ENCODE measurements at regions not wholly inside any gene's neighbourhood (a gene's known extent, or its start where the extent isn't known, plus 50 kb on each side); places are given as distances from the start of the nearest gene placed in this dataset.

DNA sequence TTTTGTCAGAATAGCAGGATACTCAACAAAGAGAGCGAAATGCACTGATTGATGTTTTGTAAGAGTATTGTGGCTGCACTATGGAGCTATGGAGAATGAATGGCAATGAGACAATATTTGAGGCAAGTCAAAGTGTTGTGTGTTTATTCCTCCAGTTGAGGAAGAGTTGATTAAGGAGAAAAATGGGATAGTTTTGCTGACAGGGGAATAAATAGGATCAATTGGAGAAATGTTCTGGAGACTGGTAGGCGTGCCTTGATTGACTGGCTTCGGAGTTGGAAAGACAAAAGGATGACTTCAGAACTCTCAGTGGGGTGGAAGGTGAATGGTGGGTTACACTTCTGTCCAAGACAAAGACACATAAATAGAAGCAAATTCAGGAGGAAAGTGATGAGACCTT lies 1254.9 kb upstream of the TMEM132C start:
- H3K9me2 ChIP-seq (ENCODE audit: insufficient read depth) = no peaks in the 10 kb centered on the region
- H4K20me1 ChIP-seq (ENCODE audit: insufficient read depth) = no peaks in the 10 kb centered on the region
- no peak overlapping the region for H3K4me2 ChIP-seq
- no peaks in the 10 kb centered on the region for H3F3A ChIP-seq (ENCODE audit: insufficient read depth, low read depth)
- H3K4me3 ChIP-seq = no peak overlapping the region
- H2AFZ ChIP-seq = no peak overlapping the region
- no peaks in the 10 kb centered on the region for H3K4me1 ChIP-seq (replicated peaks; ENCODE audit: insufficient read depth)
- ChIA-PET POLR2A (ENCODE audit: unreplicated experiment) (no interaction called here), CTCF (no interaction called here)
- no peak for TF ChIP-seq EZH2 (IDR thresholded peaks at IDR 0.05; ENCODE audit: low read depth)
- TF ChIP-seq, protein P1, sequence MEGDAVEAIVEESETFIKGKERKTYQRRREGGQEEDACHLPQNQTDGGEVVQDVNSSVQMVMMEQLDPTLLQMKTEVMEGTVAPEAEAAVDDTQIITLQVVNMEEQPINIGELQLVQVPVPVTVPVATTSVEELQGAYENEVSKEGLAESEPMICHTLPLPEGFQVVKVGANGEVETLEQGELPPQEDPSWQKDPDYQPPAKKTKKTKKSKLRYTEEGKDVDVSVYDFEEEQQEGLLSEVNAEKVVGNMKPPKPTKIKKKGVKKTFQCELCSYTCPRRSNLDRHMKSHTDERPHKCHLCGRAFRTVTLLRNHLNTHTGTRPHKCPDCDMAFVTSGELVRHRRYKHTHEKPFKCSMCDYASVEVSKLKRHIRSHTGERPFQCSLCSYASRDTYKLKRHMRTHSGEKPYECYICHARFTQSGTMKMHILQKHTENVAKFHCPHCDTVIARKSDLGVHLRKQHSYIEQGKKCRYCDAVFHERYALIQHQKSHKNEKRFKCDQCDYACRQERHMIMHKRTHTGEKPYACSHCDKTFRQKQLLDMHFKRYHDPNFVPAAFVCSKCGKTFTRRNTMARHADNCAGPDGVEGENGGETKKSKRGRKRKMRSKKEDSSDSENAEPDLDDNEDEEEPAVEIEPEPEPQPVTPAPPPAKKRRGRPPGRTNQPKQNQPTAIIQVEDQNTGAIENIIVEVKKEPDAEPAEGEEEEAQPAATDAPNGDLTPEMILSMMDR (conservative IDR thresholded peaks at IDR 0.05) = no peak
- intact Hi-C loops (cut with micrococcal nuclease; ENCODE audit: unreplicated experiment) = no loop called here
- no peaks in the 10 kb centered on the region for H3K36me3 ChIP-seq (ENCODE audit: low read depth)
- H3K9me3 ChIP-seq (ENCODE audit: insufficient read depth, low read depth) = no peaks in the 10 kb centered on the region
- no peak for DNase-seq
- H3K79me2 ChIP-seq (ENCODE audit: low read depth) = no peaks in the 10 kb centered on the region
- H3K27ac ChIP-seq = no peak overlapping the region
- H3K27me3 ChIP-seq (ENCODE audit: insufficient read depth, low read depth) = no peaks in the 10 kb centered on the region
- no TSS peak for BruUV-seq (replicated peaks)

DNA sequence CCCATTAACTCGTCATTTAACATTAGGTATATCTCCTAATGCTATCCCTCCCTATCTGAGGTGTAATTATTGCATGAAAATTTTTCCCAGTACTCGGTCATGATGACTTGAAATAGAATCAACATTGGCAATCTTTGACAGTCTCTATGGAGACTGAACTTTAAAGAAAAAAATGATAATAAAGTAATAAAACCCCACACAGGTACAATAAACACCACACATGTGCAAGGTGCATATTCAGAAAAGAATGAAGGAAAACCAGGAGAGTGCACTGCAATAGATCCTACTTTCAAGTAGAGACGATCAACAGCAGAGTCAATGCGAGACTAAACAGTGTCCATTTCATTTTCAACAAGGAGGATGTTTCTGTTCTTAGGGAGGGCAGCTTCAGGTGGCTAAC lies 1253.8 kb upstream of the TMEM132C start:
- BruUV-seq (replicated peaks) = no TSS peak
- CTCF ChIA-PET = no interaction called here
- H4K20me1 ChIP-seq (ENCODE audit: insufficient read depth) = no peaks in the 10 kb centered on the region

DNA sequence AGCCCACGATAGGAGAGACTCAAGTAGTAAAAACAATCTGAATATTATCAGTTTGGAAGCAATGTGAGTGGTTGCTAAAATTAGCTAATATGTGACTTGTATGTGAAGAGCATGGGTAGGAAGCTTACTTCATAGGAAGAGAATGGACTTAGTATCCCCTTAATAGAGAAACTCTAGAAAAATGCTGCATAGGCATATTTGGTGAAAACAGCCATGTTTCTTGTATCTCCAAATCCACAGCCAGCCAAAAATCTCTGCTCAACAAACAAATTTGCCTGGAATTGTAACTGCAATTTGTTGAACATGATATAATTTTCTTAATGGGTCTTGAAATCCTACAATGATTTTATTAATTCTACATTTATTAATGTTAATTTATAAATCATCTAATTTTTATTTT lies 1252.9 kb upstream of the TMEM132C start:
- Histone ChIP-seq H3F3A (ENCODE audit: insufficient read depth, low read depth) (no peaks in the 10 kb centered on the region), H3K27ac (no peak overlapping the region), H3K4me2 (no peak overlapping the region), H2AFZ (no peak overlapping the region), H3K36me3 (ENCODE audit: low read depth) (no peaks in the 10 kb centered on the region), H3K4me1 (replicated peaks; ENCODE audit: insufficient read depth) (no peaks in the 10 kb centered on the region), H3K9me3 (ENCODE audit: insufficient read depth, low read depth) (no peaks in the 10 kb centered on the region), H4K20me1 (ENCODE audit: insufficient read depth) (no peaks in the 10 kb centered on the region), H3K79me2 (ENCODE audit: low read depth) (no peaks in the 10 kb centered on the region), H3K27me3 (ENCODE audit: insufficient read depth, low read depth) (no peaks in the 10 kb centered on the region), H3K4me3 (no peak overlapping the region), H3K9me2 (ENCODE audit: insufficient read depth) (no peaks in the 10 kb centered on the region)
- POLR2A ChIA-PET (ENCODE audit: unreplicated experiment) = no interaction called here
- TF ChIP-seq, protein P1 (conservative IDR thresholded peaks at IDR 0.05) = no peak
- no peak for TF ChIP-seq EZH2 (IDR thresholded peaks at IDR 0.05; ENCODE audit: low read depth)
- no peak for DNase-seq
- no TSS peak for BruUV-seq (replicated peaks)
- CTCF ChIA-PET = interaction anchor here (0.6 kb wide), 1 partner anchor 14 kb away, joined by 5 read pairs; no protein-coding TSS in a partner anchor
- intact Hi-C loops (cut with micrococcal nuclease; ENCODE audit: unreplicated experiment) = no loop called here

More for the DNA sequence above, 1253.8 kb upstream of the TMEM132C start:
- no peaks in the 10 kb centered on the region for H3K9me3 ChIP-seq (ENCODE audit: insufficient read depth, low read depth)
- DNase-seq = no peak
- H3K36me3 ChIP-seq (ENCODE audit: low read depth) = no peaks in the 10 kb centered on the region
- H2AFZ ChIP-seq = no peak overlapping the region
- H3K79me2 ChIP-seq (ENCODE audit: low read depth) = no peaks in the 10 kb centered on the region
- H3K4me2 ChIP-seq = no peak overlapping the region
- no peaks in the 10 kb centered on the region for H3K4me1 ChIP-seq (replicated peaks; ENCODE audit: insufficient read depth)
- POLR2A ChIA-PET (ENCODE audit: unreplicated experiment) = no interaction called here
- intact Hi-C loops (cut with micrococcal nuclease; ENCODE audit: unreplicated experiment) = no loop called here
- no peaks in the 10 kb centered on the region for H3K27me3 ChIP-seq (ENCODE audit: insufficient read depth, low read depth)
- no peaks in the 10 kb centered on the region for H3K9me2 ChIP-seq (ENCODE audit: insufficient read depth)
- no peak overlapping the region for H3K27ac ChIP-seq
- H3K4me3 ChIP-seq = no peak overlapping the region
- TF ChIP-seq, protein P1 (conservative IDR thresholded peaks at IDR 0.05) = no peak
- no peak for TF ChIP-seq EZH2 (IDR thresholded peaks at IDR 0.05; ENCODE audit: low read depth)
- no peaks in the 10 kb centered on the region for H3F3A ChIP-seq (ENCODE audit: insufficient read depth, low read depth)
